ENCODE measurements at regions not wholly inside any gene's neighbourhood (a gene's known extent, or its start where the extent isn't known, plus 50 kb on each side); places are given as distances from the start of the nearest gene placed in this dataset.

- DNase-seq (ENCODE audit: extremely low spot score), result no peak
- ChIA-PET CTCF (interaction anchor here (1.5 kb wide), 1 partner anchor 11 kb away, joined by 3 read pairs; no protein-coding TSS in a partner anchor), POLR2A (no interaction called here)
- TF ChIP-seq CTCF (IDR thresholded peaks at IDR 0.05; ENCODE audit: control extremely low read depth, extremely low read depth, low read depth, missing control alignments), result no peak
Measured at GRCh38 chr6:108751851-108752732, 96.1 kb upstream of the ARMC2 start.

- ChIA-PET POLR2A (no interaction called here), CTCF (interaction anchor here (1.5 kb wide), 1 partner anchor 10 kb away, joined by 3 read pairs; no protein-coding TSS in a partner anchor)
- TF ChIP-seq CTCF (IDR thresholded peaks at IDR 0.05; ENCODE audit: control extremely low read depth, extremely low read depth, low read depth, missing control alignments), result no peak
- no peak for DNase-seq (ENCODE audit: extremely low spot score)
Measured at GRCh38 chr6:108752733-108753590, 95.3 kb upstream of the ARMC2 start.

GRCh38 chr6:108755257-108756240, 92.7 kb upstream of the ARMC2 start:
- ChIA-PET CTCF (interaction anchor here (0.8 to 1.1 kb wide), 2 partner anchors 8 to 15 kb away, joined by 3 read pairs; no protein-coding TSS in a partner anchor), POLR2A (no interaction called here)
- TF ChIP-seq CTCF (IDR thresholded peaks at IDR 0.05; ENCODE audit: control extremely low read depth, extremely low read depth, low read depth, missing control alignments), result no peak
- DNase-seq (ENCODE audit: extremely low spot score), result no peak

GRCh38 chr6:108757357-108757756, 90.9 kb upstream of the ARMC2 start:
- no peak for DNase-seq (ENCODE audit: extremely low spot score)
- no peak for TF ChIP-seq CTCF (IDR thresholded peaks at IDR 0.05; ENCODE audit: control extremely low read depth, extremely low read depth, low read depth, missing control alignments)
- ChIA-PET CTCF (no interaction called here), POLR2A (no interaction called here)

GRCh38 chr6:108758884-108759283, 89.3 kb upstream of the ARMC2 start:
- CTCF ChIA-PET, result no interaction called here

More at GRCh38 chr6:108758884-108759283, 89.3 kb upstream of the ARMC2 start:
- no peak for TF ChIP-seq CTCF (IDR thresholded peaks at IDR 0.05; ENCODE audit: control extremely low read depth, extremely low read depth, low read depth, missing control alignments)
- POLR2A ChIA-PET, result no interaction called here
- no peak for DNase-seq (ENCODE audit: extremely low spot score)
